ENCODE measurements at regions not wholly inside any gene's neighbourhood (a gene's known extent, or its start where the extent isn't known, plus 50 kb on each side); places are given as distances from the start of the nearest gene placed in this dataset.

- WGBS (ENCODE audit: insufficient coverage, insufficient read length), result no CpG with 5 or more reads among the region's 3 CpGs
- H3K4me3 ChIP-seq (ENCODE audit: low read length), result no peak overlapping the region
- H3K36me3 ChIP-seq (ENCODE audit: control insufficient read depth, insufficient read depth, low read length), result no peaks in the 10 kb centered on the region
- no peaks in the 10 kb centered on the region for H3K4me1 ChIP-seq (ENCODE audit: control insufficient read depth, insufficient read depth, low read length)
- no peak for DNase-seq (ENCODE audit: low read depth, low spot score)
- no peak overlapping the region for H3K27ac ChIP-seq (ENCODE audit: low read length)
- no peaks in the 10 kb centered on the region for H3K27me3 ChIP-seq (ENCODE audit: control insufficient read depth, insufficient read depth, low read length)
- no peaks in the 10 kb centered on the region; the same call in 1 of the 2 replicates for H3K9me3 ChIP-seq (ENCODE audit: control insufficient read depth, insufficient read depth, low read length)
Measured at GRCh38 chr1:69167876-69168275, 399.8 kb upstream of the LRRC7 start.

DNA sequence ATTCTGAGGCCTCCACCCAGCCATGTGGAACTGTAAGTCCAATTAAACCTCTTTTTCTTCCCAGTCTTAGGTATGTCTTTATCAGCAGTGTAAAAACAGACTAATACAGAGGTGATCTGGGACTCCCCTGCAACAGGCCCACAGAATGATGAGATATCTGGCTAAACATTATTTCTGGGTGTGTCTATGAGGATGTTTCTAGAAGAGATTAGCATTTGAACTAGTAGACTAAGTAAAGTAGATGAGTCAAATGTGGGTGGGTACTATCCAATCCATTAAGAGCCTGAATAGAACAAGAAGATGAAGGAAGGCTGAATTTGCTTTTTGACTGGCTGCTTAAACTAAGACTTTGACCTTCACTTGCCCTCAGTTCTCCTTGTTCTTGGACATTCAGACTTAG, 396.5 kb upstream of the LRRC7 start:
- no peaks in the 10 kb centered on the region for H3K27me3 ChIP-seq (ENCODE audit: control insufficient read depth, insufficient read depth, low read length)
- H3K4me1 ChIP-seq (ENCODE audit: control insufficient read depth, insufficient read depth, low read length), result no peaks in the 10 kb centered on the region
- no peak for DNase-seq (ENCODE audit: low read depth, low spot score)
- no peaks in the 10 kb centered on the region for H3K36me3 ChIP-seq (ENCODE audit: control insufficient read depth, insufficient read depth, low read length)
- no peak overlapping the region for H3K27ac ChIP-seq (ENCODE audit: low read length)
- H3K9me3 ChIP-seq (ENCODE audit: control insufficient read depth, insufficient read depth, low read length), result no peaks in the 10 kb centered on the region; the same call in 1 of the 2 replicates
- H3K4me3 ChIP-seq (ENCODE audit: low read length), result no peak overlapping the region

GRCh38 chr1:69172003-69173000, 395.4 kb upstream of the LRRC7 start:
- Histone ChIP-seq H3K9me3 (ENCODE audit: control insufficient read depth, insufficient read depth, low read length) (no peaks in the 10 kb centered on the region; the same call in 1 of the 2 replicates), H3K27ac (ENCODE audit: low read length) (no peak overlapping the region), H3K4me3 (ENCODE audit: low read length) (no peak overlapping the region), H3K36me3 (ENCODE audit: control insufficient read depth, insufficient read depth, low read length) (no peaks in the 10 kb centered on the region), H3K27me3 (ENCODE audit: control insufficient read depth, insufficient read depth, low read length) (no peaks in the 10 kb centered on the region), H3K4me1 (ENCODE audit: control insufficient read depth, insufficient read depth, low read length) (no peaks in the 10 kb centered on the region)
- DNase-seq (ENCODE audit: low read depth, low spot score), result no peak
- no CpG with 5 or more reads among the region's 7 CpGs for WGBS (ENCODE audit: insufficient coverage, insufficient read length)

GRCh38 chr1:69175053-69175452, 392.7 kb upstream of the LRRC7 start:
- no peak for DNase-seq (ENCODE audit: low read depth, low spot score)
- no peaks in the 10 kb centered on the region; the same call in 1 of the 2 replicates for H3K9me3 ChIP-seq (ENCODE audit: control insufficient read depth, insufficient read depth, low read length)

GRCh38 chr1:69180358-69180757, 387.4 kb upstream of the LRRC7 start:
- H3K4me1 ChIP-seq (ENCODE audit: control insufficient read depth, insufficient read depth, low read length), result no peaks in the 10 kb centered on the region
- H3K36me3 ChIP-seq (ENCODE audit: control insufficient read depth, insufficient read depth, low read length), result no peaks in the 10 kb centered on the region
- no peak overlapping the region for H3K27ac ChIP-seq (ENCODE audit: low read length)
- no peaks in the 10 kb centered on the region for H3K27me3 ChIP-seq (ENCODE audit: control insufficient read depth, insufficient read depth, low read length)
- H3K9me3 ChIP-seq (ENCODE audit: control insufficient read depth, insufficient read depth, low read length), result no peaks in the 10 kb centered on the region
- DNase-seq (ENCODE audit: low read depth, low spot score), result no peak
- no peak overlapping the region for H3K4me3 ChIP-seq (ENCODE audit: low read length)

More at GRCh38 chr1:69175053-69175452, 392.7 kb upstream of the LRRC7 start:
- Histone ChIP-seq H3K27ac (ENCODE audit: low read length) (no peak overlapping the region), H3K4me1 (ENCODE audit: control insufficient read depth, insufficient read depth, low read length) (no peaks in the 10 kb centered on the region), H3K4me3 (ENCODE audit: low read length) (no peak overlapping the region), H3K36me3 (ENCODE audit: control insufficient read depth, insufficient read depth, low read length) (no peaks in the 10 kb centered on the region), H3K27me3 (ENCODE audit: control insufficient read depth, insufficient read depth, low read length) (no peaks in the 10 kb centered on the region)

DNA sequence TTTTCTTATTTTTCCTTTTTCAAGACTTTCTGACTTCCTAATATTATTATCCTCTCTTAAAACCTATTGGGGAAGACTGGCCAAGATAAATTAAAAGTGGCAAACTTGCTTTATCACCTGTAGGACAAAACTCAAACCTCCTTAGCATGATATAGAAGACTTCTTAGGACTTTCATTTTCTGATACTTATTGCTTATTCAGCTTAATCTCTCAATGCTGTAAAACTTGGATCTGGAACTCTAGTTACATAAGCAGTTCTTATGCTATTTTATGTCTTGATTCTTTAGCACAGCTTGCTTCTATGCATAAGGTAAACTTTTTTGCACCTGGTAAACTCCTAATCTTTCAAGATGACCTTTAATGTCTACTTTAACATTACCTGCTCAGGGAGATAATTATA, 382.3 kb upstream of the LRRC7 start:
- Histone ChIP-seq H3K4me1 (ENCODE audit: control insufficient read depth, insufficient read depth, low read length) (no peaks in the 10 kb centered on the region), H3K27ac (ENCODE audit: low read length) (no peak overlapping the region), H3K9me3 (ENCODE audit: control insufficient read depth, insufficient read depth, low read length) (no peaks in the 10 kb centered on the region), H3K27me3 (ENCODE audit: control insufficient read depth, insufficient read depth, low read length) (no peaks in the 10 kb centered on the region), H3K4me3 (ENCODE audit: low read length) (no peak overlapping the region), H3K36me3 (ENCODE audit: control insufficient read depth, insufficient read depth, low read length) (no peaks in the 10 kb centered on the region)
- DNase-seq (ENCODE audit: low read depth, low spot score), result no peak

DNA sequence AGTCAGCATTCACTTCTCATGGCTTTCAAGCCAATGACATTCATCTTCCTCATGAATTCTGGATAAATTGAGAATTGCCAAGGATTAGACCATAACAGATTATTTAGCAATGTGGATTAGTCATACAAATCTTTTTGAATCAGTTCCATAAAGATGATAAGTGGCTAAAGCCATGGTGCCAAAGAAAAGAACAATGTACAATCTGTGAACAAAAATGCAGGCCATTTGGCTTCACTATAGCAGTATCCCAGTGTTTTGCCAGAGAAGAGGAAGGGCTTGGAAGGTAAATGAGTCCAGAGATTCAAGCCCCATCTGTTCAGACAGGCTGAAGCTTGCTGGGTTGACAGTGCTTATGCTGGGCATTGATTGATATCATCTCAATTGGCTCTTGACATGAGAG, 376.4 kb upstream of the LRRC7 start:
- no peaks in the 10 kb centered on the region for H3K9me3 ChIP-seq (ENCODE audit: control insufficient read depth, insufficient read depth, low read length)
- no peaks in the 10 kb centered on the region for H3K27me3 ChIP-seq (ENCODE audit: control insufficient read depth, insufficient read depth, low read length)
- H3K36me3 ChIP-seq (ENCODE audit: control insufficient read depth, insufficient read depth, low read length), result no peaks in the 10 kb centered on the region
- no peaks in the 10 kb centered on the region for H3K4me1 ChIP-seq (ENCODE audit: control insufficient read depth, insufficient read depth, low read length)
- DNase-seq (ENCODE audit: low read depth, low spot score), result no peak
- H3K4me3 ChIP-seq (ENCODE audit: low read length), result no peak overlapping the region
- H3K27ac ChIP-seq (ENCODE audit: low read length), result no peak overlapping the region

DNA sequence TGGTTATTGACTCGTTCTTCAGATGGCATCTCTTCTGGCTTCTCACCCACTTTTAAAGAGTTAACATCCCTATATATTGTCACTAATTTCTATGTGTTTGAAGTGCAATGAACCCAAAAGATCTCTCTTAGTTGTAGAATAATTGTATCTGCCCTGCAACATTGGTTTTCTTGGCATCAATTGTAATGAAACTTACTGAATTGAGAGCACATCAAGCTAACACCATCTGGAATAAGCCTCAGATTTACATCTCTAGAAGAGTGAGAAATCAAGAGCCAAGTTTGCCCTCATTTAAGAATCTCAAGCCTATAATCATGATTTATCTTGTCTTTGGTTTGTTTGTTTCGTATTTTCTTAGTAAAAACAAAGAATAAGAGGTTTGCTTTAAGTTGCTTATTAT, 372.6 kb upstream of the LRRC7 start:
- no peak overlapping the region for H3K27ac ChIP-seq (ENCODE audit: low read length)
- DNase-seq (ENCODE audit: low read depth, low spot score), result no peak
- no peak overlapping the region for H3K4me3 ChIP-seq (ENCODE audit: low read length)
- WGBS (ENCODE audit: insufficient coverage, insufficient read length), result no CpG with 5 or more reads among the region's 2 CpGs
- no peaks in the 10 kb centered on the region for H3K9me3 ChIP-seq (ENCODE audit: control insufficient read depth, insufficient read depth, low read length)
- no peaks in the 10 kb centered on the region for H3K4me1 ChIP-seq (ENCODE audit: control insufficient read depth, insufficient read depth, low read length)
- H3K27me3 ChIP-seq (ENCODE audit: control insufficient read depth, insufficient read depth, low read length), result no peaks in the 10 kb centered on the region
- H3K36me3 ChIP-seq (ENCODE audit: control insufficient read depth, insufficient read depth, low read length), result no peaks in the 10 kb centered on the region

DNA sequence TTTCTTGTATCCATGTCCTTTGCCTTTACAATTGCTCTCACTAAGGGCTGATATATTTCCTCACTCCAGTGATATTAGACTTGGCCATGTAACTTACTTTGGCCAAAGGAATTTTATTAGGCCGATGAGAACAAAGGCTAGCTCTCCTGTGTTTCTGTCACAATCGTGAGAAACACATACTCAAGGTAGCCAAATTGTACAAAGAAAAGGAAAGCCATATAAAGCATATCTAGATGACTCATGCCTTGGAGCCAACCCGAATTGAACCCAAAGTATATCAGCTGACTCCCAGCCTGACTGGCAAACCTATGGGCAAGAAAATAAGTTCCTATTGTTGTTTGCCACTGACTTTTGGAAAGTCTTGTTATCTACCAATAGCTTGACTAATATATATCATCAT, 371.7 kb upstream of the LRRC7 start:
- Histone ChIP-seq H3K36me3 (ENCODE audit: control insufficient read depth, insufficient read depth, low read length) (no peaks in the 10 kb centered on the region), H3K9me3 (ENCODE audit: control insufficient read depth, insufficient read depth, low read length) (no peaks in the 10 kb centered on the region), H3K4me3 (ENCODE audit: low read length) (no peak overlapping the region), H3K27ac (ENCODE audit: low read length) (no peak overlapping the region), H3K27me3 (ENCODE audit: control insufficient read depth, insufficient read depth, low read length) (no peaks in the 10 kb centered on the region), H3K4me1 (ENCODE audit: control insufficient read depth, insufficient read depth, low read length) (no peaks in the 10 kb centered on the region)
- no peak for DNase-seq (ENCODE audit: low read depth, low spot score)
- no CpG with 5 or more reads among the region's 3 CpGs for WGBS (ENCODE audit: insufficient coverage, insufficient read length)

- no peak overlapping the region for H3K4me3 ChIP-seq (ENCODE audit: low read length)
- H3K27ac ChIP-seq (ENCODE audit: low read length), result no peak overlapping the region
- no CpG with 5 or more reads among the region's 3 CpGs for WGBS (ENCODE audit: insufficient coverage, insufficient read length)
- H3K36me3 ChIP-seq (ENCODE audit: control insufficient read depth, insufficient read depth, low read length), result no peaks in the 10 kb centered on the region
- H3K4me1 ChIP-seq (ENCODE audit: control insufficient read depth, insufficient read depth, low read length), result no peaks in the 10 kb centered on the region
- no peak for DNase-seq (ENCODE audit: low read depth, low spot score)
- H3K27me3 ChIP-seq (ENCODE audit: control insufficient read depth, insufficient read depth, low read length), result no peaks in the 10 kb centered on the region
- no peaks in the 10 kb centered on the region for H3K9me3 ChIP-seq (ENCODE audit: control insufficient read depth, insufficient read depth, low read length)
Measured at GRCh38 chr1:69197816-69198215, 369.9 kb upstream of the LRRC7 start.

DNA sequence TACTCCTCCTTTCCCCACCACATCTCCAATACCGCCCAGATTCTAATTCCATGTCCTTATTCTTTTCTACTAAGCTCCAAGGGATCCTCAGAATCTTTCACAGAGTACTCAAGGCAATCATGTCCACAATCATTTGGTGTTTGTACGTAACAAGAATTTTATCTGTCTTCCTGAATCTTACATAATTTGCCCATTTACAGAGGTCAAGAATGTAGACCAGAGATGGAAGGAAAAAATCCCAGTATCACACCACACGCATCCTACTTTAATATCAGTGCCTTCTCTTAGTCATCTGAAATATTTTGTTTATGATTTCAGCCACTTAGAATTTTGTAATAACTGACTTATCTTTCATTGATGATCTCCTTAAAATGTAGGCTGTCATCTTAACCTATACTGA, 366.0 kb upstream of the LRRC7 start:
- no CpG with 5 or more reads among the region's 3 CpGs for WGBS (ENCODE audit: insufficient coverage, insufficient read length)
- no peaks in the 10 kb centered on the region for H3K9me3 ChIP-seq (ENCODE audit: control insufficient read depth, insufficient read depth, low read length)
- no peak overlapping the region for H3K27ac ChIP-seq (ENCODE audit: low read length)
- no peaks in the 10 kb centered on the region for H3K27me3 ChIP-seq (ENCODE audit: control insufficient read depth, insufficient read depth, low read length)
- DNase-seq (ENCODE audit: low read depth, low spot score), result no peak
- no peaks in the 10 kb centered on the region for H3K4me1 ChIP-seq (ENCODE audit: control insufficient read depth, insufficient read depth, low read length)
- H3K36me3 ChIP-seq (ENCODE audit: control insufficient read depth, insufficient read depth, low read length), result no peaks in the 10 kb centered on the region
- H3K4me3 ChIP-seq (ENCODE audit: low read length), result no peak overlapping the region

Data from iPS DF 6.9 (cell line).